Esophagus squamous epithelium (tissue), 5 donors: ENCODE measurements at regions not wholly inside any gene's neighbourhood (a gene's known extent, or its start where the extent isn't known, plus 50 kb on each side); places are given as distances from the start of the nearest gene placed in this dataset.
A peak's percentile ranks its signal among the peaks of the same experiment; 100 is the strongest.

Experiments
- DNase-seq: peaks from one replicate; lab custom pipeline; 2025; lab: John Stamatoyannopoulos, UW
- H3K27ac ChIP-seq, 4 donors: fragments of 200-600 bp; sonication (generic); one replicate each; pipeline ENCODE4 v1.5.1; 2016 to 2019; ENCODE audit warnings: mild to moderate bottlenecking in 1 of 4
- H3K27me3 ChIP-seq, 4 donors: fragments of 200-600 bp; sonication (generic); 1 replicate in 3 of 4; 2 replicates in 1 of 4; pipeline versions ENCODE4 v1.5.1 to v1.6.0; 2017 to 2021; ENCODE audit warnings: antibody characterized with exemption in 1 of 4
- H3K36me3 ChIP-seq, 3 donors: fragments of 200-600 bp; sonication (generic); one replicate each; pipeline ENCODE4 v1.5.1; 2016 to 2019
- H3K4me1 ChIP-seq, 3 donors: fragments of 200-600 bp; sonication (generic); one replicate each; pipeline ENCODE4 v1.5.1; 2017 to 2019
- H3K4me3 ChIP-seq, 4 donors: fragments of 200-600 bp; sonication (generic); 1 replicate in 3 of 4; 2 replicates in 1 of 4; pipeline ENCODE4 v1.5.1; 2016 to 2019; ENCODE audit warnings: mild to moderate bottlenecking in 2 of 4, moderate library complexity in 1 of 4
- H3K9me3 ChIP-seq, 3 donors: fragments of 200-600 bp; sonication (generic); one replicate each; pipeline ENCODE4 v1.5.1; 2016 to 2019
- POLR2A ChIP-seq, 4 donors: fragments of 450-650 bp; IDR thresholded peaks; one replicate each; pipeline ENCODE4 v1.6.1; 2017; ENCODE audit warnings: antibody characterized with exemption in 4 of 4, mild to moderate bottlenecking in 4 of 4, moderate library complexity in 3 of 4
- WGBS, 2 donors: methylation state at CpG; one replicate each; pipeline ENCODE4 v1.1.5; 2018; 5-methylcytosine and 5-hydroxymethylcytosine counted together
- intact Hi-C: fragments of 100-400 bp; cut with DNase I; formaldehyde crosslinking; loops from one replicate; pipeline ENCODE4 v1.15.0; 2022
- TF ChIP-seq, protein P1 (sequence below), 6 experiments: fragments of 450-650 bp in 4 of 6; fragments of 200-600 bp in 2 of 6; sonication (generic) in 2 of 6; IDR thresholded peaks; one replicate each; pipeline ENCODE4 v1.5.1; 2016 to 2019; ENCODE audit warnings: antibody characterized with exemption in 6 of 6, mild to moderate bottlenecking in 4 of 6, moderate library complexity in 4 of 6
- donor health status: DM: yes; HTN: yes; CAD: no.

DNA sequence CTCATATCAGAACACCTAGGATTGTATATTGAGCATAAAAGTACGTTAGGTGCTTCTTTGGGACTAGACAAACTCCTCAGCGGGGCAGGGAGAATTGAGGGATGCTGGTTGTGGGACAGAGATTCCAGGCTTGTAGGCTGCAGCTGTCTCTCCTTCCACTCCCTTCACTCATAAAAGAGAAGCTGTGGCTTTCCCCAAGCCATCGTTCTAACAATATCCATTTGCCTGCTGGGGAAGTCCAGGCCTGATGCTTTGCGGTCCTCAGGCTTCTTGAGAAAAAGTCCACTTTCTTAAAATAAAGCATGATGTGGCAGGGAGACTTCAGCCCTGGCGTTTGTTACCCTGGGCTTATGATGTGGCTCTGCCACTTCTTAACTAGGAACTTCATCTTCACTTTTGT lies 129.3 kb upstream of the OSMR start:
- WGBS, 2 donors = 65 to 75% methylated on average over 4 to 5 of the region's 5 CpGs
- intact Hi-C loops = no loop called here
- Histone ChIP-seq H3K4me3 (no peak overlapping the region), H3K4me1 (peaks cover 0 to 12% (median 3%) of the 10 kb centered on the region in 3 donors), H3K36me3 (no peaks in the 10 kb centered on the region), H3K27ac (no peak overlapping the region), H3K27me3 (no peaks in the 10 kb centered on the region), H3K9me3 (no peaks in the 10 kb centered on the region)
- TF ChIP-seq POLR2A (IDR thresholded peaks at IDR 0.05) = no peak
- TF ChIP-seq, protein P1, sequence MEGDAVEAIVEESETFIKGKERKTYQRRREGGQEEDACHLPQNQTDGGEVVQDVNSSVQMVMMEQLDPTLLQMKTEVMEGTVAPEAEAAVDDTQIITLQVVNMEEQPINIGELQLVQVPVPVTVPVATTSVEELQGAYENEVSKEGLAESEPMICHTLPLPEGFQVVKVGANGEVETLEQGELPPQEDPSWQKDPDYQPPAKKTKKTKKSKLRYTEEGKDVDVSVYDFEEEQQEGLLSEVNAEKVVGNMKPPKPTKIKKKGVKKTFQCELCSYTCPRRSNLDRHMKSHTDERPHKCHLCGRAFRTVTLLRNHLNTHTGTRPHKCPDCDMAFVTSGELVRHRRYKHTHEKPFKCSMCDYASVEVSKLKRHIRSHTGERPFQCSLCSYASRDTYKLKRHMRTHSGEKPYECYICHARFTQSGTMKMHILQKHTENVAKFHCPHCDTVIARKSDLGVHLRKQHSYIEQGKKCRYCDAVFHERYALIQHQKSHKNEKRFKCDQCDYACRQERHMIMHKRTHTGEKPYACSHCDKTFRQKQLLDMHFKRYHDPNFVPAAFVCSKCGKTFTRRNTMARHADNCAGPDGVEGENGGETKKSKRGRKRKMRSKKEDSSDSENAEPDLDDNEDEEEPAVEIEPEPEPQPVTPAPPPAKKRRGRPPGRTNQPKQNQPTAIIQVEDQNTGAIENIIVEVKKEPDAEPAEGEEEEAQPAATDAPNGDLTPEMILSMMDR (IDR thresholded peaks at IDR 0.05) = no peak
- no peak for DNase-seq

DNA sequence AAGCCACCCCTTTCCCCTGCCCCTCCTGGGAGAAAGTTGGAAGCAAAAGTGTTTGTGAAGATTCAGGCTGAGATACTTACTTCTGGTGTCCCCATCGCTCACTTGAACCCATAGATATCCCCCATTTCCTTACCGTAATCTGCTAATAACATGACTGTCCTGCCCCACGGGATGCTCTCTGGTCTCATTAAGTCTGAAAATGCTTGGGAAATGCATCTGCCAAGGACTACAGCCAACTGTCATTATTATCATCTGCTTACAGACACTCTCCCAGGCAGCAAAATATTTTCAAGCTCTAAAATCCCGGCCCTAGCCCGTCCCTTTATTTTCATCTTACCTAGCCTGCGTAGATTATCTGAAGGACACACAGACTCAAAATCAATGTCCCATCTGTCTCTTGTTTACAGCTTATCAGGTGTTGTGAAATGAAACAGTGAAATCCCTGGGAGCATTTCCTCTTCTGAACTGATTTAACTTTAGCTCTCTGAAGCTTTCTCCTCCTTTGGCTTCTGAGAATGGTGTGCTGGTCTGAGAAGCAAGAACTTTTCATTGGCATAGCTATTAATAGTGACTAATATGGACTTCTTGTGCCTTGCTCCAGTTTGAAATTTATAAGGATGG lies 126.9 kb upstream of the OSMR start:
- intact Hi-C loops = no loop called here
- no peak for DNase-seq
- Histone ChIP-seq H3K4me1 (peaks cover 0 to 12% (median 3%) of the 10 kb centered on the region in 3 donors), H3K36me3 (no peaks in the 10 kb centered on the region), H3K4me3 (no peak overlapping the region), H3K9me3 (no peaks in the 10 kb centered on the region), H3K27ac (peak overlapping the region in 3 of 4 donors; percentile 55 to 70 (median 56)), H3K27me3 (no peaks in the 10 kb centered on the region)
- TF ChIP-seq POLR2A (IDR thresholded peaks at IDR 0.05) = no peak
- TF ChIP-seq, protein P1 (IDR thresholded peaks at IDR 0.05) = no peak
- 49 to 63% methylated on average over 6 of the region's 6 CpGs for WGBS, 2 donors

DNA sequence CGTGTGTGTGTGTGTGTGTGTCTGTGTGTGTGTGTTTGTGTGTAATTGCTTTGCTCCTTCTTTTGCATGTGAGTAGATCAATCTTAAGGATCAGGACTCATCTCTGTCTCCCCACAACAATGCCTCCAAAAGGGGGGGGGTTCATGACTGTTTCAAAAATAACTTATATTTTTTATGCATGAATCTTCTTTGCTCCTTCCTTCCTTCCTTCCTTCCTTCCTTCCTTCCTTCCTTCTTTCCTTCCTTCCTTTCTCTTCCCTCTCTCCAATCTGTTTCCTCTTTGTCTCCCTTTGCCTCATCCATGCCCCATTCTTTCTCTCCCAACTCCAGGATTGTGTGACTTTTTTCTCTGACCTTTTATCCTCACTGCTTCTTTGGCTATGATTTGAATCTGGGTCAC lies 126.4 kb upstream of the OSMR start:
- WGBS, 2 donors = 50 to 56% methylated on average over 1 of the region's 1 CpG
- DNase-seq = no peak
- no peaks in the 10 kb centered on the region for H3K27me3 ChIP-seq
- no peaks in the 10 kb centered on the region for H3K36me3 ChIP-seq
- peak overlapping the region in 2 of 4 donors; percentile 56 to 70 for H3K27ac ChIP-seq
- H3K9me3 ChIP-seq = no peaks in the 10 kb centered on the region
- H3K4me3 ChIP-seq = no peak overlapping the region
- H3K4me1 ChIP-seq = peaks cover 0 to 12% (median 3%) of the 10 kb centered on the region in 3 donors
- TF ChIP-seq, protein P1 (IDR thresholded peaks at IDR 0.05) = no peak
- intact Hi-C loops = no loop called here

DNA sequence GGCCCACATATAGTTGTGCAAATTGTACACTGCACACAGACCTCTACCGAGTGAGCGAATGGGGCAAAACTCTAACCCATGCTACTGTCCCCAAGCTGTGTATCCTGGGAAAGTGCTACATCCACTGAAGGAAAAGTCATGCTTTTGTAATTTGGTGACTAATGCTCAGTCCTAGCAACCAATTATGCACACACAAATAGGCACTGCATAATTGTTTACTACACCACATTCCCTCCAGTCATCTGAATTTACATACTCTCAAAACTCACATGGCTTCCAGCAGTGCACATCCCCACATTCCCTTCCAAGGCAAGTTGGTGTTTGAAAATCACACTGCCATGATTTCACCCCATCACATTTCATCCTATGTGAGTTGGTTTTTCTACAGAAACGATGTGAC lies 125.9 kb upstream of the OSMR start:
- no peak for DNase-seq
- Histone ChIP-seq H3K36me3 (no peaks in the 10 kb centered on the region), H3K4me3 (no peak overlapping the region), H3K9me3 (no peaks in the 10 kb centered on the region), H3K4me1 (peaks cover 0 to 12% (median 3%) of the 10 kb centered on the region in 3 donors), H3K27me3 (no peaks in the 10 kb centered on the region), H3K27ac (no peak overlapping the region)
- WGBS, 2 donors = 57 to 77% methylated on average over 3 of the region's 3 CpGs
- intact Hi-C loops = no loop called here
- TF ChIP-seq, protein P1 (IDR thresholded peaks at IDR 0.05) = no peak
- no peak for TF ChIP-seq POLR2A (IDR thresholded peaks at IDR 0.05)

DNA sequence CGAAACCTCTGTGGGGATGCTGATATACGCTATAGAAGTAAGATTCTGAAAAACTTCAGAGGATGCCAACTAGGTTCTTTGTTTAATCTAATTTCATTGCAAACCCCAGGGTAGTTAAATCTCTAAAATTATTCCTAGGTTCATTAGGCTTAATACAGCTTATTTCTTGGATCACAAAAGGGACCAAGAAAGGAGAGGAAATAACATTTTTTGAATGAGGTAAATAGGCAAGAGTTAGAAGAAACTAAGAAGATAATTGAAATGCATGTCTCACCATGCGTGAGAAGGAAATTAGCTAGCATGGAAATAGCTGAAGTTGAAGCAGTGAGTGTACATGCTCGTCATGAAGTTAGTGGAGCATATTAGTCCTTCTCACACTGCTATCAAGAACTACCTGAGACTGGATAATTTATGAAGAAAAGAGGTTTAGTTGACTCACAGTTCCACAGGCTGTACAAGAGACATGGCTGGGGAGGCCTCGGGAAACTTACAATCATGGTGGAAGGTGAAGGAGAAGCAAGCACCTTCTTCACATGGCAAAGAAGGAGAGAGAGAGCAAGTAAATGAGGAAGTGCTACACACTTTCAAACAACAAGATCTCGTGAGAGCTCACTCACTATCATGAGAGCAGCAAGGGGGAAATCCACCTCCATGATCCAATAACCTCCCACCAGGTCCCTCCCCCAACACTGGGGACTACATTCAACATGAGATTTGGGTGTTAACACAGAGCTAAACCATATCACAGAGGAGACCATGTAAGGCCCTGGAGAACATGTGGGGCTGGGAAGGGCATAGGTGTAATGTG lies 125.1 kb upstream of the OSMR start:
- no peaks in the 10 kb centered on the region for H3K36me3 ChIP-seq
- DNase-seq = no peak
- 74 to 82% methylated on average over 6 of the region's 6 CpGs for WGBS, 2 donors
- no peaks in the 10 kb centered on the region for H3K9me3 ChIP-seq
- H3K27ac ChIP-seq = no peak overlapping the region
- no peak overlapping the region for H3K4me3 ChIP-seq
- no peak for TF ChIP-seq POLR2A (IDR thresholded peaks at IDR 0.05)
- TF ChIP-seq, protein P1 (IDR thresholded peaks at IDR 0.05) = no peak
- intact Hi-C loops = no loop called here
- H3K4me1 ChIP-seq = peaks cover 0 to 12% (median 3%) of the 10 kb centered on the region in 3 donors
- H3K27me3 ChIP-seq = no peaks in the 10 kb centered on the region
